OCI-LY1 (cell line): ENCODE measurements at regions not wholly inside any gene's neighbourhood (a gene's known extent, or its start where the extent isn't known, plus 50 kb on each side); places are given as distances from the start of the nearest gene placed in this dataset.

ENCODE experiments used
- CTCF ChIP-seq: fragments of 200-600 bp; sonication (generic), shearing (Covaris generic); IDR thresholded peaks from 2 replicates; pipeline ENCODE4 v1.5.1; 2017; ENCODE audit warnings: mild to moderate bottlenecking, antibody characterized with exemption, low read length, moderate library complexity, mixed read lengths
- EZH2 ChIP-seq: fragments of 200-600 bp; sonication (generic), shearing (Covaris generic); IDR thresholded peaks from 2 replicates; pipeline ENCODE4 v1.8.0; 2017; ENCODE audit warnings: borderline replicate concordance, mixed run types, mild to moderate bottlenecking, antibody characterized with exemption, low read length, moderate library complexity, mixed read lengths

GRCh38 chr7:118754608-118755007 lies 530.1 kb downstream of the ANKRD7 start:
- TF ChIP-seq CTCF: no peak
- no peak for TF ChIP-seq EZH2
